GM12864 (cell line): ENCODE measurements at regions not wholly inside any gene's neighbourhood (a gene's known extent, or its start where the extent isn't known, plus 50 kb on each side); places are given as distances from the start of the nearest gene placed in this dataset.

ENCODE experiments used
- DNase-seq: peaks from one replicate; pipeline ENCODE4 v3.0.0-alpha.2; 2011; ENCODE audit warnings: low read depth
- H3K4me3 ChIP-seq: 2 replicates; pipeline ENCODE4 v1.5.1; 2011; ENCODE audit warnings: mild to moderate bottlenecking, low read depth, low read length, control low read depth
- CTCF ChIP-seq: IDR thresholded peaks from 2 replicates; pipeline ENCODE4 v1.5.1; 2011; ENCODE audit warnings: low read depth, mild to moderate bottlenecking, moderate library complexity, low read length, control low read depth, inconsistent platforms; ENCODE audit errors: missing control alignments

- DNase-seq: no peak
- no peak for TF ChIP-seq CTCF
- no peak overlapping the region for H3K4me3 ChIP-seq
These were observed 239.6 kb downstream of the TSHZ3 start for GRCh38 chr19:31109636-31110035.

GRCh38 chr19:31107096-31107495, 242.1 kb downstream of the TSHZ3 start:
- no peak overlapping the region for H3K4me3 ChIP-seq
- no peak for DNase-seq
- TF ChIP-seq CTCF: no peak

DNA sequence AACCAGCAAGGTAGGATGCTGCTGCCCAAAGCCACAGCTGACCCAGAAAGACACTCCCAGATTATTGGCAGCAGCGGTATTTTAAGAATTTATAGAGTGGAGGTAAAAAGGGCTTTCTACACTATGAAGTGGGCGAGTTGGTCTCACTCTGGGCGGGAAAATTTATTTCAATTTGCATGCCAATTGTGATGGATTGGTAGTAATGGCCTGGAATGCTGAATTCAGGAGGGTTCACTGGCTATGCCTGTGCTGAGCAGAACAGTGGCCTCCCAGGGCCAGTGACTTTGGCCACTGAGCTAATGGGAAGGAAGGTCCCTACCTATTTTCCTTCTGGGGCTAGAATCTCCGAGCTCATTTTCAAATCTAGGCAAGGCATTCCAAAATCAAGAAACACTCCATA, 243.5 kb downstream of the TSHZ3 start:
- DNase-seq: no peak

GRCh38 chr19:31104451-31104850, 244.8 kb downstream of the TSHZ3 start:
- no peak for TF ChIP-seq CTCF
- H3K4me3 ChIP-seq: no peak overlapping the region
- DNase-seq: no peak

More for the DNA sequence above, 243.5 kb downstream of the TSHZ3 start:
- no peak for TF ChIP-seq CTCF
- H3K4me3 ChIP-seq: no peak overlapping the region

DNA sequence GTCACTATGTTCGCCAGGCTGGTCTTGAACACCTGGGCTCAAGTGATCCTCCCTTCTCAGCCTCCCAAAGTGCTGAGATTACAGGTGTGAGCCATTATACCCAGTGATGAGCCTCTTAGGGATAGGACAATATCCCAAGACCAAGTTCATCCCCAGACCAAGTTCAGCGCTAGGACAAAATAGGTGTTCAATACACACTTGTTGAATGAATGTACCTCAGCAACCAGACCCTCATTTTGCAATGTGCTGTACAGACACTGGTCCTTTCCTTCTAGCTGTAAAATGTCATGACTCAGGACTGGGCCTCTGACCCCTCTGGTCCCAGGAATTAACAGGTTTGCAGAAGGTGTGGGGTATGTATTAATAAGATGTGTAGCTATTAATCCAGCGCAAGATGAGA, 246.0 kb downstream of the TSHZ3 start:
- no peak for DNase-seq
- H3K4me3 ChIP-seq: no peak overlapping the region
- TF ChIP-seq CTCF: no peak

DNA sequence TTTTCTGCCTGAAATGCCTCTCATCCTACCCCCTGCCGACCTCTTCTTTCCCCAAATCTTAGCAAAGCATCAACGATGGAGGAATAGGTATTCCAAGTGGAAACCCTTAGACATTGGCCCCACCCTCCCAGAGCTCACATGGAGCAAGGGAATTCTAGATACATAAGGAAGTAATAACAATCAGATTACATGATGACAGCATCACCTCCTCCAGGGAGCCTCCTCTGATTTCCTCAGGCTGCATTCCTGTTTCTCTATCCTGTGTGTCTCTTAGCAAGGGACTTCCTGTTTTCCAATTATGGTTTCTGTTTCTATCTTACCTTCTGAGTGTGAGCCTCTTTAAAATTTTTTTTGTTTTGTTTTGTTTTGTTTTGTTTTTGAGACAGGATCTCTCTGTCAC, 246.6 kb downstream of the TSHZ3 start:
- no peak overlapping the region for H3K4me3 ChIP-seq
- no peak for TF ChIP-seq CTCF
- no peak for DNase-seq

GRCh38 chr19:31100981-31101380, 248.3 kb downstream of the TSHZ3 start:
- DNase-seq: no peak
- no peak overlapping the region for H3K4me3 ChIP-seq
- no peak for TF ChIP-seq CTCF
